Stimulated activated effector memory CD8-positive, alpha-beta T cell treated with anti-CD3 and anti-CD28 coated beads, Interleukin-12 subunit alpha, Interleukin-12 subunit beta, amount 100 ng/mL, for 72 hours (primary cell): ENCODE measurements at regions not wholly inside any gene's neighbourhood (a gene's known extent, or its start where the extent isn't known, plus 50 kb on each side); places are given as distances from the start of the nearest gene placed in this dataset.
"Not testable (repeated sequence)": the region's sequence is repeated elsewhere in the genome, so short reads cannot be mapped to it uniquely, and the experiment has no call there.

Experiments used
- ATAC-seq: fragments of 150-1000 bp; cut with Tn5 transposase; 2 replicates; pipeline ENCODE4 v1.10.0; 2021
- DNase-seq, 2 donors: peaks; one replicate each; pipeline ENCODE4 v3.0.0; 2021 to 2022; ENCODE audit warnings: low spot score in 2 of 2
- H3K27ac Mint-ChIP-seq: one replicate; pipeline ENCODE4 v1.8.0; 2022; ENCODE audit warnings: mild to moderate bottlenecking, mixed read lengths
- H3K36me3 Mint-ChIP-seq: one replicate; pipeline ENCODE4 v1.8.0; 2022; ENCODE audit warnings: mild to moderate bottlenecking, mixed read lengths
- H3K4me1 Mint-ChIP-seq: one replicate; pipeline ENCODE4 v1.8.0; 2022; ENCODE audit warnings: mixed read lengths
- H3K4me3 Mint-ChIP-seq: one replicate; pipeline ENCODE4 v1.8.0; 2022; ENCODE audit warnings: mild to moderate bottlenecking, mixed read lengths
- H3K9me3 Mint-ChIP-seq: one replicate; pipeline ENCODE4 v1.8.0; 2022; ENCODE audit warnings: mixed read lengths

DNA sequence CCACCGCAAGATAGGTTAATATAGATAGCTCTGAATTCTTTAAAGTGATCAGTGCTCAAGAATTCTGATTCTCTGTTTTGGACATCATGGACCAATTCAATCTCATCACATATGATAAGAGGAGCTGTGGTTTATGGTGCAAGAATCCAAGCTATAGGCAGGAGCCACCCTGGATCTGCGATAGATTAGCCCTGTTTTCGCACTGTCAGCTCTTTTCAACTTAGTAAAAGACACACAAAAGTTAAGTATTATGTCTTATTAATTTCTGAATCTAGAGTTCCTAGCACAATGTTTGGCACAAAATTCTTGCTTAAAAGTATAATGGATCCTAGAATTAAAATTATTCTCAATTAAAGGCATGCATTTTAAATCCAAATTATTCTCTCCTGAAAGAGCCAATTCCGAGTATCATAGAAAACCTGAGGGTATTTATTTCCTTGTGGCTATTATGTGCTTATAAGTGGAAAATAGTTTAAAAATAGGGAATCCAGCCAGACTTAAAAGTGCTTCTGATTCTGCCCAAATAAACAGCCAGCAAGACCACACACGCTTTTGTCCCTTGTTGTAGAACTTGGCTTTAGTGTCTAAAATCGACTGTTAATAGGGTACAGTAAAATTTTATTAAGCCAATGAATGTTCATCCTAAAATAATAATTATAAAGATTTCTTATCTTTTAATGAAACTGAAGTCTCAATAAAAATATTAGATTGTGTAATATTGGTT, 184.9 kb upstream of the FLRT2 start:
- no peak for ATAC-seq
- H3K9me3 Mint-ChIP-seq = peaks cover 3% of the 10 kb centered on the region
- no peaks in the 10 kb centered on the region for H3K36me3 Mint-ChIP-seq
- H3K4me1 Mint-ChIP-seq = no peaks in the 10 kb centered on the region
- H3K4me3 Mint-ChIP-seq = no peak overlapping the region
- H3K27ac Mint-ChIP-seq = no peak overlapping the region
- no peak for DNase-seq

DNA sequence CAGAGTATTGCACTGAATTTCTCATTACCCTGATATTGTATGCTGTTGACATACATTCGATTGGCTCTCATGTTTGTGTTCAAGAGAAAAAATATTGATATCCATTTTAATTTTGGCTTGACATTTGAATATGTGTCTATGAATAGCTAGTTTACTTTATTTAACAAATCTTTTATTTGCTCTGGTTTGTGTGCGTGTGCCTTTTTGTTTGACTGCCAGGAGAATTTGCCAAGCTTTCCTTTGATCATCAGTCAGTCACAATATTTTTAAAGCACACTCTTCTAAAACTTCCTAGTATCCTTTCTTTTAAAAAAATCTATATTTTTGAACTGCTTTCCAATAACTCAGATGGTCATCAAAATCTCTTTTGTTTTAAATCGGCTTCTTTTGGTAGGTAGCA, 179.3 kb upstream of the FLRT2 start:
- Mint-ChIP-seq H3K36me3 (no peaks in the 10 kb centered on the region), H3K4me3 (no peak overlapping the region), H3K27ac (no peak overlapping the region), H3K9me3 (peaks cover 13% of the 10 kb centered on the region), H3K4me1 (no peaks in the 10 kb centered on the region)
- DNase-seq (no peak), ATAC-seq (no peak)

DNA sequence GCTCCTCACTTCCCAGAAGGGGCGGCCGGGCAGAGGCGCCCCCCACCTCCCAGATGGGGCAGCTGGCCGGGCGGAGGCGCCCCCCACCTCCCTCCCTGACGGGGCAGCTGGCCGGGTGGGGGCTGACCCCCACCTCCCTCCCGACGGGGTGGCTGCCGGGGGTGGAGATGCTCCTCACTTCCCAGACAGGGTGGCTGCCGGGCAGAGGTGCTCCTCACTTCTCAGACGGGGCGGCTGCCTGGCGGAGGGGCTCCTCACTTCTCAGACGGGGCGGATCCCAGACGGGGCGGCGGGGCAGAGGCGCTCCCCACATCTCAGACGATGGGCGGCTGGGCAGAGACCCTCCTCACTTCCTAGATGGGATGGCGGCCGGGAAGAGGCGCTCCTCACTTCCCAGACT, 177.4 kb upstream of the FLRT2 start:
- peaks cover 10% of the 10 kb centered on the region for H3K9me3 Mint-ChIP-seq
- not testable (repeated sequence) for H3K27ac Mint-ChIP-seq, H3K36me3 Mint-ChIP-seq, DNase-seq, H3K4me1 Mint-ChIP-seq, H3K4me3 Mint-ChIP-seq, ATAC-seq

DNA sequence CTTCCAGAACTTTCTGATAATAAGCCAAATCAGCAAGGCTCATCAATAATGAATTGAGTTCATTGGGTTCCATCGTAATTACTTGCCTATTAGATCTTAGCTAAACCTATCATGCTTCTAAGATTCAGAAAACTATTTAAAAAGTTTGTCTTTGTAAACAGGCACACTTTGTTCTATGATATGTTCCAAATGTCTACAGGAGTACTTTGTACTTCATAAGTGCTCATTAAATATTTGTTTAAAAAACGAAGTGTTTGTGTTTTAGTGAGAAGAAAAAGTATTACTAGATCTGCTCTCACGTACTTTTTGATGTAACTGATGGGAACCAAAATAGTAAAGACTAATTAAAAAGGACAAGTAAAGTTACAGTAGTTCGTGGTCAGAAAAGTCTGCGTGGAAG, 172.8 kb upstream of the FLRT2 start:
- Mint-ChIP-seq H3K4me3 (no peak overlapping the region), H3K27ac (no peak overlapping the region), H3K36me3 (no peaks in the 10 kb centered on the region), H3K4me1 (no peaks in the 10 kb centered on the region), H3K9me3 (peaks cover 6% of the 10 kb centered on the region)
- ATAC-seq (no peak), DNase-seq (no peak)

DNA sequence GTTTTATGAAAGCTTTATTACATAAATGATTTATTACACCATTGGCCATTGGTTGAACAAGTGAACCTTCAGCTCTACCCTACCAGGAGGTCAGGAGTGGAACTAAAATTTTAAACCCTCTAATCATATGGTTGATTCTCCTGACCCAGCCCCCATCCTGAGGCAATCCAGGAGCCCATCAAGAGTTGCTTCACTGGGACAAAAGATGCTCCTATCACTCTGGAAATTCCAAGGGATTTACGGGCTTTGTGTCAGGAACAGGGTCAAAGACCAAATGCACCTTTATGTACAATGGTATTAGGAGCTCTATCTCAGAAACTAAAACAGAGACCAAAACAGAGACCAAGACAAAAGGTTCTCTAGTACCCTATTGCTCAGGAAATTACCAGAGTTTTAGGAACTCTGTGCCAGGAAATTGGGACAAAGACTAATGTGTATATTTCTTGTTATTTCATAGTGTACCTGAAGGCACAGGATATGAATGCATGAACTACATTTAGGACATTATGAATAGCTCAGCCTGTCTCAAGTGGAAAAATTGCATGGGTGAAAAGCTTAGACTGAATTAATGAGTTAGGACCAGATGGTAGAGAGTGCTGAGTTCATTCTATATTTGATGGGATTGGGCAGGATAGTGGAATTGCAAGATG, 171.7 kb upstream of the FLRT2 start:
- DNase-seq = no peak
- Mint-ChIP-seq H3K36me3 (no peaks in the 10 kb centered on the region), H3K27ac (no peak overlapping the region), H3K4me3 (no peak overlapping the region), H3K9me3 (peaks cover 6% of the 10 kb centered on the region), H3K4me1 (no peaks in the 10 kb centered on the region)
- ATAC-seq = no peak

DNA sequence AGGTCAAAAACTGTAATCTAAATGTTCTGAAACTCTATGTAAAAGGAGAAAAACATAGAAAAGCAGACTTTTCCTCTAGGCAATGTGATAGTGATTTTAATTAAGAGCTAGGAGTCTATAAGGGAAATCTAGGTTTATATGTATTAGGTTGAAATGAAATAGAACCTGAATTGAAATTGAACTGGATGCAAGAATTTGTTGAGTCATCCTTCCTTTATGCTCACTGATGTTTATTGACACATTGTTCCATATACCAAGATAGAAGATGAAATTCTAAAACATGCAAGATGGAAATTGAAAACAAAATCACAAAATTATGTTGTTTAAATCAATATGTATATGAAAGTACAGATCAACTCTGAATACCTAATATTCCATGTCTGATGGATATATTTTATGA, 170.4 kb upstream of the FLRT2 start:
- Mint-ChIP-seq H3K4me1 (no peaks in the 10 kb centered on the region), H3K27ac (no peak overlapping the region), H3K36me3 (no peaks in the 10 kb centered on the region), H3K4me3 (no peak overlapping the region), H3K9me3 (no peaks in the 10 kb centered on the region)
- DNase-seq (no peak), ATAC-seq (no peak)

DNA sequence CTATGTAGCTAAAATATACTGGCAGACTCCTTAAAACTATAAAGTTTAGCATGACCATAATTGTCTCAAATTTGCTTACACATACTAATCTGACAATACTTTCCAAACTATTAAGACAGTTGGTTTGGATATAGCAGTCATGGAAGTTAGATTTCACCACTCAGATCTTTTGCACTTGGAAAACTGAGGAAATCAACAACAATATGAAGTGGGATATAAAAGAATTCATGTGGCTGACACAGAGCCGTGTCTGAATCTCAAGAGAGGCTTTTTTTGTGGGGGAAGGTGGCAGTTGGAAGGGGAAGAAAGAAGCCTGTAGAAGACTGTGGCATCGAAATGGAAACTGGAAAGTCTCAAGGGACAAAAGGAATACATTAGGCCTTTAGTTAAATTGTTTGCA, 166.6 kb upstream of the FLRT2 start:
- no peak overlapping the region for H3K4me3 Mint-ChIP-seq
- DNase-seq (no peak), ATAC-seq (no peak)
- H3K9me3 Mint-ChIP-seq = peaks cover 8% of the 10 kb centered on the region
- no peaks in the 10 kb centered on the region for H3K36me3 Mint-ChIP-seq
- no peaks in the 10 kb centered on the region for H3K4me1 Mint-ChIP-seq
- no peak overlapping the region for H3K27ac Mint-ChIP-seq

DNA sequence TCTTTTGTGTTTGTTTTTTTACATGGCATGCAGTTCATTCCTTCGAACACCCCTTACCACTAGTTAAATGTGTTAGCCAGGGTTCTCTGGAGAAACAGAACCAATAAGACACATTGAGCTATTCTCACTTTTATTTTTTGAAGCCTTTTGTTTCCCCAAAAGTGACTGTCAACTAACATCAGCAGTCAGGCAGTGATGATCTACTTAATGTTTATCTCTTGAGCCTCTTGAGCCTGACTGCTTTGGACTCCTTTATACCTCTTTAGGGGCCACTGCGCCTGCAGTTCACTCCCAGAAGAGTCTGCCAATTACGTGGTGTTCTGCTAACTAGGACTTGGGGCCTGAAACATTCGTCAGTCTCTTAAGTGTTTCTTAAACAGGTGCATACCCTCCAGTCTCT, 163.7 kb upstream of the FLRT2 start:
- Mint-ChIP-seq H3K36me3 (no peaks in the 10 kb centered on the region), H3K4me1 (no peaks in the 10 kb centered on the region), H3K4me3 (no peak overlapping the region), H3K27ac (no peak overlapping the region), H3K9me3 (peaks cover 12% of the 10 kb centered on the region)
- DNase-seq (no peak), ATAC-seq (no peak)

DNA sequence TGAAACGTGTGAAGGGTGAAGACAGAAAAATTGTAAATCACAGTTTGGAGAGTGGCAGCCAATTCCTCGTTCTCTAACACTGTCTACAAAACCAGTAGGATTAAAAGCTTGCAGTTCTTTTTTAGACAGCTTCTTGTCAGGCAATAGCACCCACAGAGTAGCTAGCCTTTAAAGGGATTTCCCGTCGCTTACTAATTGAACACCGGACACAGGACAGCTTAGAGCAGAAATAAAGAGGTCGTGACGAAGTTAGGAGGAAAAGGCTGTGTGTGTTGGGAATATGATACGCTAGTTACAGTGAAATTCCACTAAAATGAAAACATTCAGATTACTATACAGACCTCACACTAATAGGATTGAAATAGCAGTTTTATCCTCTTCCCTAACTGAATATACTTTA, 149.1 kb upstream of the FLRT2 start:
- DNase-seq = no peak
- Mint-ChIP-seq H3K4me3 (no peak overlapping the region), H3K27ac (no peak overlapping the region), H3K9me3 (peaks cover 3% of the 10 kb centered on the region), H3K4me1 (no peaks in the 10 kb centered on the region), H3K36me3 (no peaks in the 10 kb centered on the region)
- ATAC-seq = no peak

DNA sequence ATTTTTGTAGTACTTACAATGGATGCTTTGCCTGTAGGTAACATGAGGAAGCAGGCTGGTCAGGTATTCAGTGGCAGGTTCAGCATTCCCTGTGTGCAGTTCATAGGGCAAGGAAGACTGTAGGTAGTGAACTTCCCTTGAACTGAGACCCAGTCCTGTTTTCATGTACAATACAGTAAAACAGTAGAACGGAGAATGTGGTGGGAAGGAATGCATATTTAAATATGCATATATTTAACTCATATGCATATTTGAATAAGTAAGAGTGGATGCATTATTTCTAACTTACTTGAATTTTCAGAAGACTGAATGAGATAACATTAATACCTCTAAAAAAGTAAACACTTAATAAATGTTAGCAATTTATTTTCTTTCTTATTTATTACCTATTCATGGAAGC, 147.6 kb upstream of the FLRT2 start:
- Mint-ChIP-seq H3K4me3 (no peak overlapping the region), H3K36me3 (no peaks in the 10 kb centered on the region)
- DNase-seq = no peak

DNA sequence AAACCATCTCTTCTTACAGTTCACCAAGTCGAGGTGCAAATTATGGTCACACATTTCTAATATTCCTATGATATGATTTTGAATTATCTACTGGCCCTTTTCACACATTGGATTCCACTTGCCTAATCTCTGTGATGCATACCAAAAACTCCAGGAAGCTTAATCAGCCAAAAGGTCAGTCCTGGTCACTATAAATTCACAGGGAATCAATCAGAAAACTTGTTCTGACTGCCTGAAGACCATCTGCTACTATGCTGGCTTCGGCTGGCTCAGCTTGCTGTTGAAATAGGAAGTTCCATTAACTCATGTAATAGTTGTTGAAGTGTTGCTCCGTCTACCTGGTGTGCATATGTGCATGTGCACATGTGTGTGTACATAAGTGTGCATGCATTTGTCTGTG, 142.8 kb upstream of the FLRT2 start:
- ATAC-seq (no peak), DNase-seq (no peak)
- Mint-ChIP-seq H3K4me1 (no peaks in the 10 kb centered on the region), H3K9me3 (no peaks in the 10 kb centered on the region), H3K4me3 (no peak overlapping the region), H3K27ac (no peak overlapping the region), H3K36me3 (no peaks in the 10 kb centered on the region)

More for the DNA sequence above, 147.6 kb upstream of the FLRT2 start:
- H3K9me3 Mint-ChIP-seq = peaks cover 3% of the 10 kb centered on the region
- no peak for ATAC-seq
- no peaks in the 10 kb centered on the region for H3K4me1 Mint-ChIP-seq
- H3K27ac Mint-ChIP-seq = no peak overlapping the region

DNA sequence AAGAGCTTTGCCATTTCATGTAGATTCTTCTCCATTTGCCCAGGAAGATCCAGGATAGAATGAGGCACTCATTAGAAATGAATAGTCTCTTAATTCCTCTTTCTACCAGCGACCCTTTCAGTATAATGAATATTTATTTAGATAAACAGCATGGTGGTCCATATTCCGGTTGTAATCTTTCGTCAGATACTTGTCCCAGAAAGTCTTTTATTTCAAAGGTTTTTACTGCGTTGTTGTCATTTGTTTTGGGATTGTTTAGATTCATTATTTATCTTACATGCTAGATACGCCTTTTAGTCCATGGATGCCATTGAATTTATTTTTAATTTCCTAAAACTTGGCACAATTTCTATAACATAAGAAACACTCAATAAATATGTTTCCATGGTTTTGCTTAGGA, 139.7 kb upstream of the FLRT2 start:
- no peak for DNase-seq
- Mint-ChIP-seq H3K4me3 (no peak overlapping the region), H3K4me1 (no peaks in the 10 kb centered on the region), H3K36me3 (no peaks in the 10 kb centered on the region), H3K9me3 (no peaks in the 10 kb centered on the region), H3K27ac (no peak overlapping the region)
- ATAC-seq = no peak

DNA sequence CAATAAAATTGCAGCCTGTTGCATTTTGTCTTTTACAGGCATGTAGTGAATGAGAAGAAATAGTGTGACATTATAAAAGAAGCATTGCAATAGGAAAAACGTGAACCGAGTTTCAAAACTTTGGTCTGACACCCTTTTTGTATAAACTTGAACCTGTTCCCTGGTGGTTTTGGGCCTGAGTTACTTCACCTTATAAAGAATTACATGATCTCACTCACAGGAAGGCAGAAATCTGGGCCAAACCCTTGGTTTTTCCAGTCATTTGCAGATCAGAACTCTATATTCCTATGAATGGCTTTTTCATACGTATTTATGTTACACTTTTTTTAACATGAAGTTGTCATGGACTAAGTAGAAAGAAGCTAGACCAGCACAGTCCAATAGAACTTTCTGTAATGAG, 138.5 kb upstream of the FLRT2 start:
- Mint-ChIP-seq H3K4me1 (no peaks in the 10 kb centered on the region), H3K9me3 (no peaks in the 10 kb centered on the region), H3K27ac (no peak overlapping the region), H3K36me3 (no peaks in the 10 kb centered on the region), H3K4me3 (no peak overlapping the region)
- no peak for ATAC-seq
- no peak for DNase-seq

DNA sequence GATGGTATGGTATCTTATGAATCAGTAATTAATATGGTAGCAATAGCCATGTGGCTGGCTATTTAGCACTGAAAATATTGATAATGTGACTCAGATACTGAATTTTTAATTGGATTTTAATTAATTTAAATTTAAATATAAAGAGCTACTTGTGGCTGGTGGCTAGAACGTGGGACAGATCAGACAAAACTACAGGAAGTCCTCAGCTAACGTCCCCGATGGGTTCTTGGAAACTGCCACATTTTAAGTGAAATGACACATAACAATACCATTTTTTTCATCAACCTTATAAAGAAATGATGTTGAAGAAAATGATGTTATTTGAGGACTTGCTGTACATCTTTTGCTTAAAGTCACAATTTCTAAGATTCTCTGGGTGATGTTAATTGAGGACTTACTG, 138.1 kb upstream of the FLRT2 start:
- no peak for DNase-seq
- no peak overlapping the region for H3K4me3 Mint-ChIP-seq

DNA sequence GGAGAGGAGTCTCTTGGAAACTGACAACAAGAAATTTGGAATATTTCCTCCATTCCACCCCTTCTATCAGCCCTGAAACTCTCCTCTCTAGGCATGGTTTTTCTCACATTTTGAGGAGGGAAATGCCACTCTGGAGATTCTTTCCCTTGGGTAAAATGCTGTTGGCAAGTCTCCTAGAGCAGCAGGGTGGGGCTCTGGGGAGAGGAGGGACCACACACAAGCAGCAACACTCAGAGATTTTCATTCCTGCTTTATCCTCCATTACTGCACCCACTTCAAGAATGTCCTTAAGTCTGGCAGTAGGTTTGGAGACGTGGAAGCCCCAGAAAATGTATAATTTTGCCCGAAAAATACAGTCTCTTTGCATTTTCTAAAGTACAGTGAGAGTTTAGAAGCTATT, 130.8 kb upstream of the FLRT2 start:
- peaks cover 11% of the 10 kb centered on the region for H3K9me3 Mint-ChIP-seq
- H3K36me3 Mint-ChIP-seq = no peaks in the 10 kb centered on the region
- no peak overlapping the region for H3K27ac Mint-ChIP-seq
- DNase-seq (no peak), ATAC-seq (no peak)
- no peak overlapping the region for H3K4me3 Mint-ChIP-seq
- H3K4me1 Mint-ChIP-seq = no peaks in the 10 kb centered on the region

More for the DNA sequence above, 138.1 kb upstream of the FLRT2 start:
- ATAC-seq = no peak
- H3K36me3 Mint-ChIP-seq = no peaks in the 10 kb centered on the region
- no peaks in the 10 kb centered on the region for H3K4me1 Mint-ChIP-seq
- no peak overlapping the region for H3K27ac Mint-ChIP-seq
- no peaks in the 10 kb centered on the region for H3K9me3 Mint-ChIP-seq

DNA sequence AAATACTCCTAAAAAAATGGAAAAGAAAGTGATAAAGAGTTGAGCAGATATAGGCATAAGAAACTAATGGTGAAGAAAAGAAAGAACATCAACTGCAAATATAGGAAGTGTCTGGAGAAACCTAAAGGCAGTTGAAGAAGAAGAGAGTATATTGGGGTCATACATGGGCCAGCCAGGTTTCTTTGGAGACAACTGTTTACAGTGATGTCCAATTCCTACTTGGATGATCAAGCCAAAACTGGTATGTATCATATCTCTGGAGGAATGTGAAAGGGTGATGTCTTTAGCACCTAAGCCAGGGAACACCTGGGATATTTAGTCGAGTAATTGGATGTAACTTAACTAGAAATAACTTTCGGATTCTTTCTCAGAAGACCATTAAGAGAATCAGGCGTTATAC, 129.3 kb upstream of the FLRT2 start:
- Mint-ChIP-seq H3K27ac (no peak overlapping the region), H3K4me1 (no peaks in the 10 kb centered on the region), H3K9me3 (peaks cover 18% of the 10 kb centered on the region), H3K4me3 (no peak overlapping the region), H3K36me3 (no peaks in the 10 kb centered on the region)
- DNase-seq (no peak), ATAC-seq (no peak)
